KBM-7 (cell line): ENCODE measurements at regions not wholly inside any gene's neighbourhood (a gene's known extent, or its start where the extent isn't known, plus 50 kb on each side); places are given as distances from the start of the nearest gene placed in this dataset.
"Not testable (repeated sequence)": the region's sequence is repeated elsewhere in the genome, so short reads cannot be mapped to it uniquely, and the experiment has no call there.

Source experiments
- DNase-seq: peaks from one replicate; pipeline ENCODE4 v3.0.0-alpha.2; 2015
- in situ Hi-C: fragments of 300-500 bp; cut with MboI; formaldehyde crosslinking; loops from 2 replicates; pipeline ENCODE4 v1.14.3; 2020; ENCODE audit warnings: low sequenced_read_pairs, low pct_unique_long_range_greater_than_20kb, mixed read lengths

DNA sequence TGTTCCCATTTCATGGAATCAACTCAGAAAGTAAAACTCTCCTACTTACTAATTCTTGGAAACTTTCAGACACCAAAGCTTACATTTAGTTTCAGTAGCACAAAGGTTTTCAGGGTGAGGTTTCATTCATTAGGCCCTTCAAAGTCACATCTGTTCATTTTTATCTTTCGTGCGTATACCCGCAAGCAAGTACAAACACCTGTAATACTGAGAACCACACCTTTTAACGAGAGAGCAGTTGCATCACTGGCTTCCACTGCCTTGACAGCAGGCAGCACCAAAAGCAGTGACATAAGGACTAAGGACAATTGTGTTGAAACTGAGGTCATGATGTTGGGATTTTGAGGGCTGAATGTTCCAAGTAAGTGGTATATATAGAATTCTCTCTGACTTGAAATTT, 60.5 kb downstream of the GOLGA6L22 start:
- DNase-seq, in situ Hi-C loops: not testable (repeated sequence)

DNA sequence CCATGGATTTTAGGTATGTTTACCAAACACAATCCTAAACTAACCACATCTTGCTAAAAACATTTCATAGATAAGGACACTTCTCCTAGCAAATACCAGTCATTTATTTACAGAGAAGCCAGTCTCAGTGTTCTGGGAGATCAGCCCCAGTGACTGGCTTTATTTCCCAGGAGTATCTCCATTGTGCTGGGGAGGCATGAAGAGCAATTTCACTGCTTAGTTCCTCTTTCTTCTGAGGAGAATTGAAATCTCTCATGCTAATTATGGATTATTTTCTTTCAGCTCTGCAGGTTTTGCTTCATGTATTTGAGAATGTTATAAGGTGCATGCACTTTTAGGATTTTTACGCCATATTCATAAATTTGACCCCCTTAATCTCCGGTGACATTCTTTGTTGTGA, 67.8 kb downstream of the GOLGA6L22 start:
- in situ Hi-C loops, DNase-seq: not testable (repeated sequence)

DNA sequence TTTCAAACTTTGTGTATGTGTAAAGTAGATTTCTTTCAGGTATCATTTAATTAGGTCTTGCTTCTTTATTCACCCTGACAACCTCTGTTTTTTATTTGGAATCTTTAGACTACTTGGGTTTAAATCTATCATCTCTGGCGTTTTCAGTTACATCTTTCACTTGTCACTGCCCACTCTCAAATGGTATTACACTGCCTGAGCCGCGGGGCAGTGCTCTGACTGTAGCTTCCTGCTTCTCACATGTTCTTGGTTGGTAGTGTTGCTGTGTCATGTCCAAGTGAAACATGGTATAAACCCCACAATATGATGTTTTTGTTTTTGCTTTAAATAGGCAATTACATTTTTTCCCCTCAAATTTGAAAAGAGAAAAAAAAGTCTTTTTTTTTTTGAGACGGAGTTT, 68.3 kb downstream of the GOLGA6L22 start:
- in situ Hi-C loops, DNase-seq: not testable (repeated sequence)

DNA sequence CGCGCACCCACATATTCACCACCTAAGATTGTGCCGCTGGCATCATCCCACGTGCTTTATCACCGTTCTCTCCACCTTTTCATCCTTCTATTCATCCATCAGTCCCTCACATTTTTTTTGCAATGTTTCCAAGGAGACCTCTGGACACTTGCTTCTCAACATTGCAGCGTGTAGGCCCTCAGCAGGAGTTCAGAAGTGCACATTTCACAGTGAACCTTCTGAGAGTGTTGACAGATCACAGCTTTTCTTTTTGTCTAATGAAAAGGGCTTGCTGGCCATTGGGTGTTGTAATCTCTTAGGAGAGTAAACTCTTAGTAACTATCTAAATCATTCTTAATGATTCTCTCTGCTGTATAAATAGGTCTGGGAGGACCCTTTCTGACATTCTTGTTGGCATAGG, 70.5 kb downstream of the GOLGA6L22 start:
- in situ Hi-C loops, DNase-seq: not testable (repeated sequence)

DNA sequence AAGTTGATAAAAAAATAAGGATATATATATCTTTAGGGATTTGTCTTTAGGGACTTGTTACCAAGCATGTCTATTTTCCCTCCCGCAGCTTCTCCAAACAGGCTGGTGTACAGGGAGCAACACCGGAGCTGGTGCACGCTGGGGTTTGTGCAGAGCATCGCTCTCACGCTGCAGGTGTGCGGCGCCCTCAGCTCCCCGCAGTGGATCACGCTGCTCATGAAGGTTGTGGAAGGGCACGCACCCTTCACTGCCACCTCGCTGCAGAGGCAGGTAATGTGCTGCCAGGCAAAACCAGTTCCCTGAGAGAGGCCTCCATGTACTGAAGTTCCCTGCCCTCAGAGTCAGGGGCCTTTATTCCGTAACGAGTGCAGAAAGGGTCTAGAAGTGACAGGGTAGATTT, 101.0 kb downstream of the GOLGA6L22 start:
- DNase-seq, in situ Hi-C loops: not testable (repeated sequence)

DNA sequence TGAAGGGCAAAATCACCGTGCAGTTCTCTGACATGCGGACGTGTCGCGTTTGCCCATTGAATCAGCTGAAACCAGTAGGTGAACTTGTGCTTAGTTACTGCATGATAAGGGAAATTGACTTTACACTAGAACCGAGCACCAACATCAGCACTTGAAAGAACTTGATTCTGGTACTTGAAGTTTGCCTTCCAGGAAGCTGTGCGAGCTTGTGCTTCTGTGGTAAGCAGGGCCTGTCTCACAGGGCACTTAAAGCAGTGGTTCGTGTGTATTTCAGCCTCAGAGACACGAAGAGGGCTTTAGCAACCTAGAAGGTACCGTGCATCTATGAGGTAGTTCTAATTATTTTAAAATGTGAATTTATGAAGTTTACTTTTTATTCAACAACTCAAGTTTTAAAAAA, 103.0 kb downstream of the GOLGA6L22 start:
- in situ Hi-C loops, DNase-seq: not testable (repeated sequence)

DNA sequence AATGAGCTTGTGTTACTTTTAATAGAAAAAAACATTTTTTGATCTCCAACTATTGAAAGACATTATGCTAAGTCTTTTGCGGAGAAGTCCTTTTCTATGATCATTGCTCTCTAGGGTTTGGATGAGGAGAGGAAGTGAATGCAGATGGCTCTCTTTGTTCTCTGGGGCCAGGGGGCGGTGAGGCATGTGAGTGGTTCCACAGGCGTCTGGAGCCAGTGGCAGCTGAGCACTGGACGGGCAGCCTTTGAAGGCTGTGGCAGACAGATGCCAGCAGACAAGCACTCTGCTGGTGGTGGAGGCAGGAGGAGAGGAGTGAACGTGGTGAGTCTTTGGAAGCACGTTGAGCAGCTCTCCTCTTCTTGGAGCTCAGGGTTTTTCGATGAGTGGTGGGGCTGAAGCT, 107.8 kb downstream of the GOLGA6L22 start:
- in situ Hi-C loops, result not testable (repeated sequence)

DNA sequence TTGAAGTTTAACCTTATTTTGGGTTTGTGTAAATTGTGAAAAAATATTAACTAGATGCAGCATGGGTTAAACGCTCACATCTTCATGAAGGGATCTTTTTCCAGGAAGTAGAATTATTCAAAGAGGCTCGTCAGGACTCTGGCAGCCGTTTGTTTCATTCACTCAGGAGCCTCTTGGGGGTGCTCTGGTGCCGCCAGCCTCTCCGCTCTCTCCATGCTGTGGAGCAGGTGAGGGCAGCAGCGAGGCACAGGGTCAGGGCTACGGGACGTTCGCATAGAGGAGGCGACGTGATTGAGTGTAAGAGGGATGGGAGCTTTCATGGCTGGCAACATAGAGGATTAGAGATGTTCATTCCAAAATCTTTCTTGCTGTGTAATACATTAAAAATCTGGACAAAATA, 110.8 kb downstream of the GOLGA6L22 start:
- DNase-seq, in situ Hi-C loops: not testable (repeated sequence)

More for the DNA sequence above, 107.8 kb downstream of the GOLGA6L22 start:
- not testable (repeated sequence) for DNase-seq

DNA sequence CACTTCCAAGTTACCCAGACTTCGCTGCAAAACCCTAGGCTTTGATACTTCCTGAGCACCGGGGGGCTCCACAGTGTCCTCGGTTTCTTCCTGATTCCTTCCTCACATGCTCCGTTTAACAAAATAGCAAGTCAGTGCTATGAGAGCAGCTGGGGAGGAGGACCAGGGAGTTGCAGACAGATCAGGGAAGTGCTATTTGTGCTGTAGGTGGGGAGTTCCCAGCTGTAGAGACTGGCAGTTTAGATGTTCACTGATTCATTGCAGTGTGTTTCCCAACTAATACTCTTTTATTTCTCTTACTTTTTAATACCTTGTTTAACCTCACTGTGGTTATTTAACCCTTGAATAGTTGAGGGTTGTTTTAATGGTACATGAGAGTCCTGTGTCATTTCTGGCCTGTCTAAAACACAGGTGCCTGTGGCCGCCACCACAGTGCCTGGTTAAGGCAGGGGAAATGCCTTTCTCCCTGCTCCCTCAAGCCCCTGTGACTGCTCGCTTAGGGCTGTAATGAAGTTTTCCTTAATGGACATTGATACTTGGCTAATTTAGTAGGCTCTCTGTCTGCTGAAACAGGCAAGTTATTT, 113.5 kb downstream of the GOLGA6L22 start:
- peak; percentile 34 for DNase-seq
- in situ Hi-C loops, result not testable (repeated sequence)

DNA sequence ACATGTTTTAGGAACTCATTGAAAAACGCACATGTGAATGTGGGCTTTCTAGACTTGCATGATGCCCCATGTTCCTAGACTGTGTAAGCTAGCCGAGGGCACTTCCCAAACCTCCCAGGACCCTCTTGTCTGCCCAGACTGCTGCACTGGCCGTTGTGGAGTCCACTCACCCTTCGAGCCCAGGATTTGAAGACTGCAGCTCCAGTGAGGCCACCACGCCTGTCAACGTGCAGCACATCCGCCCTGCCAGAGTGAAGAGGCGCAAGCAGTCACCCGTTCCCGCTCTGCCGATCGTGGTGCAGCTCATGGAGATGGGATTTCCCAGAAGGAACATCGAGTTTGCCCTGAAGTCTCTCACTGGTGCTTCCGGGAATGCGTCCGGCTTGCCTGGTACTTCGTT, 114.1 kb downstream of the GOLGA6L22 start:
- not testable (repeated sequence) for DNase-seq

DNA sequence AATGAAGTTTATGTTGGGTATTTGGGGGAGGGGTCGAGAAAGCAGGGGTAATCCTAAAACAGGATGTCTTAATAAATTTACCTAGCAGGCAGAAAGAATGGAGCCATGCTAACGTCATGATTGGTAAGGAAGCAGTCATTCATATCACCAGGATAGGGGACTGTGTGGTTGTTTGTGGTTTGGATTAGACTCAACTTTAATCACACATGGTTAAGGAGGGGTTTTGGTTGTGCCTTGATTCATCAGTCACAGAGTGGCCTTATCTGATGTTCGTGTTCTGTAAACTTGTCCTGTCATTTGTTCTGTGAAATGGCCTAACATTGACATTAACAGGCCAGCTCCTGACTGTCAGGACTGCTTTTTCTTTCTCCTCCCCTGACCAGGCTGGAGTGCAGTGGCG, 119.1 kb downstream of the GOLGA6L22 start:
- in situ Hi-C loops, DNase-seq: not testable (repeated sequence)

More for the DNA sequence above, 114.1 kb downstream of the GOLGA6L22 start:
- in situ Hi-C loops, result not testable (repeated sequence)

DNA sequence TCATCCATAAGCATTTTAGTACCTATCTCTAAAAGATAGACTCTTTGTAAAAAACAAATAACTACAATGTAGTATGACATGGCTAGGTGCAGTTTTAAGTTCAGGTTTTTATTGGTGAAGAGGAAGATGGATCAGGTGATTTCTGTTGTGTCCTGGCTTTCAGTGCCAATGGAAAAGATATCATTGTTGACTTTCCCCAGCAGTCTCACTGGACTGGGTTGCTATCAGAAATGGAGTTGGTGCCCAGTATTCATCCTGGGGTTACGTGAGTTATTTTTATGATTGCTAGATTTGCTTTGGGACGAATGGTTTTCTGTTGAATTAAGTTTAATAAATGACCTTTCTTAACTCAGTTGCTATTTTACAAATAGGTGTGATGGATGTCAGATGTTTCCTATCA, 120.5 kb downstream of the GOLGA6L22 start:
- DNase-seq, in situ Hi-C loops: not testable (repeated sequence)

DNA sequence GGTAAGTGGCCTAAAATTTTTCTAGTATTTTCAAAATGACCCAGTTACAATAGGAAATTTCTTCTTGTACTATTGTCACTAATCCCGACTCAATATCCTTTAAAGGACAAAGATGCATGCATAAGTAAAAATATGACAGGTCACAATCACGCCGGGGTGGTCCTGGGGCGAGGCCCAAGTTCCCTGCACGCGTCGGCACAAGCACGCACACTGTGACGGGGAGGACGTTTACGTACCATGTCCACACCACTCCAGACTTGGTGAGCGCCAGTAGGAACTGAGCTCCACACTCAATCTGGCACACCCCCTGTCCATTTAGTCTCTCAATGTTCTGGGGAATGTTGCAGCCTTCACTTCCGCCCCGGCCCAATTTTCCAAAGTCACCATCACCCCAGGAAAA, 128.7 kb downstream of the GOLGA6L22 start:
- in situ Hi-C loops, DNase-seq: not testable (repeated sequence)

DNA sequence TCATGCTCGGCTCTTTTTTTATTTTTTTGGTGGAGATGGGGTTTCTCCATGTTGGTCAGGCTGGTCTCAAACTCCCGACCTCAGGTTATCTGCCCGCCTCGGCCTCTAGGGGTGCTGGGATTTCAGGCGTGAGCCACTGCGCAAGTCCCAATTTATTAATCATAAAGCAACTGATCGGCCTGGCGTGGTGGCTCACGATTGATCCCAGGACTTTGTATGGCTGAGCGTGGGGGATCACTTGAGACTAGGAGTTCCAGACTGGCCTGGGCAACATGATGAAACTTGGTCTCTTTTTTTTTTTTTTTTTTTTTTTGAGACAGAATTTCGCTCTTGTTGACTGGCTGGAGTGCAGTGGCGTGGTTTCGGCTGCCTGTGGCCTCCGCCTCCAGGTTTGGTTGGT, 139.8 kb downstream of the GOLGA6L22 start:
- in situ Hi-C loops, result not testable (repeated sequence)

DNA sequence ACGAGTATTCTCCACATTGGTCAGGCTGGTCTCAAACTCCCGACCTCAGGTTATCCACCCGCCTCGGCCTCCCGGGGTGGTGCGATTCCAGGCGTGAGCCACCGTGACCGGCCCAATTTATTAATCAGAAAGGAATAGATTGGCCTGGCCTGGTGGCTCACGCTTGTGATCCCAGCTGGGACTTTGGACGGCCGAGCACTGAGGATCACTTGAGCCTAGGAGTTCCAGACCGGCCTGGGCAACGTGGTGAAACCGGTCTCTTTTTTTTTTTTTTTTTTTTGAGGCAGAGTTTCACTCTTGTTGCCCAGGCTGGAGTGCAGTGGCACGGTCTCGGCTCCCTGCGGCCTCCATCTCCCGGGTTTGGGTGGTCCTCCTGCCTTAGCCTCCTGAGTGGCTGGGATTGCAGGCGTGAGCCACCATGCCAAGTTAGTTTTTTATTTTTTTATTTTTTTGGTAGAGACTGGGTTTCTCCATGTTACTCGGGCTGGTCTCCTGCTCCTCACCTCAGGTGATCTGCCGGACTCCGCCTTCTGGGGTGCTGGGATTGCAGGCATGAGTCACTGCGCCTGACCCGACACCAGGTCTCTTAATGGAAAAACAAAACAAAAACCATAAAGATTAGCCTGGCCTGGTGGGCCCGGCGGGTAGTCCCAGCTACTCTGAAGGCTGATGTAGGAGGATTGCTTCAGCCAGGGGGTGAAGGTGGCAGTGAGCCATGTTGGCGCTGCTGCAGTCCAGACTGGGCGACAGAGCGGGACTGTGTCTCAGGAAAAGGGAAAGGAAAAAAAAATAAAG, 141.0 kb downstream of the GOLGA6L22 start:
- DNase-seq, in situ Hi-C loops: not testable (repeated sequence)

More for the DNA sequence above, 139.8 kb downstream of the GOLGA6L22 start:
- not testable (repeated sequence) for DNase-seq

DNA sequence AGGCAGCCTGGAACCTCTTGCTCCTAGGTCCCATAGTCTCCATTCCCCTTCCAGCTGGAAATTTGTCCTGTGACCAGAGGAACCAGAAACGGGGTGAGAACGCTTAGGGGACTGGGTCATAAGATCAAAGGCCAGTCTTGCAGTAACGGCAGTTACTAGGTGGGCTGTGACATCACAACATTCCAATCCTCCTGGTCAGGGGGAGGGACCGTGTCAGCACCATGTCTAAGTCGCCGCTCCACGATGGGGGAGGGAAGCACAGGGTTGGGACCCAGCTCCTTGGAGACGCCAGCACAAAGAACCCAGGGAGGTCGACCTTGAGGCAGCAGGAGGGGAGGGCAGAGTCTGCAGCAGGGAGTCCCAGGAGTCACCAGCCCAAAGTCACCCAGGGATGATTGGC, 158.3 kb downstream of the GOLGA6L22 start:
- in situ Hi-C loops, DNase-seq: not testable (repeated sequence)

DNA sequence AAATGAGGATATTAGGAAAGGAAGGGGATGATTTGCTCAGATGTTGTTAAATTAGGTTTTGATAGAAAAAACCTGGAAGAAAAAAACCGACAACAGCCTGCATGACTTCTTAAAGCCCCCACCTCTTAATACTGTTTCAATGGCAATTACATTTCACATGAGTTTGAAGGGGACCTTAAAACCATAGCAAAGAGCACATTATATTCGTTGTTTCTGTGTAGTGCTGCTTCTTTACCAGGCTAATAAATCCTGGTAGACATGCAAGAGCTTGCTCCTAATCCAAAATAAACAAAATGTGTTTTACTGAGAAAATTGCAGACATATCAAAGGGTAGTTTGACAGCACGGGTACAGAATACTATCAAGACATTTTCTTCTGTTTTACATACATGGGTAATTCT, 154.7 kb upstream of the NIPA1 start:
- in situ Hi-C loops, DNase-seq: not testable (repeated sequence)

DNA sequence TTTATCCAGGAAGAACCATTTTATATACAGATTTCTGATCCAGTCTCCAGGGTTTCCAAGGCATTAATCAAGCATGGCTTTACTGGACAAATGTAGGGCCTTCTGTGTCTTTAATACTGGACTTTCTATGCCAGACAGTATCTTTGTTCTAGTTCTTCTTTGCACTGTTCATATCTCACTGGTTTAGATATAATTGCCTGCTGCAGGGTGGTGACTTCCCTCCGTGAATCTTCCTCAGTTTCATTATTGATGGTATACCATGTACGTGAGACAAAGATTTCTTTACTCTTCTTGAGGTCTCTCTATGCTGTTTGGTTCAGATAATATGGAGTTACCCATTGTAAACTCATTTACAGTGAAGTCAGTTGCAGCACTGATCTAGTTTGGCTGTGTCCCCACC, 146.5 kb upstream of the NIPA1 start:
- DNase-seq, in situ Hi-C loops: not testable (repeated sequence)

DNA sequence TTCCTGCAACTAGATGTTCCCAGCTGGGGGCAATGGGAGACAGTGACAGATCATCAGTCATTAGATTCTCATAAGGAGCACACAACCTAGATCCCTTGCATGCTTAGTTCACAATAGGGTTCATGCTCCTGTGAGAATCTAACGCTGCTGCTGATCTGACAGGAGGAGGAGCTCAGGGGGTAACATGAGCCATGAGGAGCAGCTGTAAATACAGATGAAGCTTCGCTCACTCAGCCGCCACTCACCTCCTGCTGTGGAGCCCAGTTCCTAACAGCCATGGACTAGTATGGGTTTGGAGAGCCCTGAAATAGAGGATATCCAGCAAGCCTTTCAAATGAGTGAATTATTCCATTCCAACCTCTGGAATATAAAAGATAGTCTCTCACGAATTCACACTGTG, 137.0 kb upstream of the NIPA1 start:
- DNase-seq, in situ Hi-C loops: not testable (repeated sequence)

DNA sequence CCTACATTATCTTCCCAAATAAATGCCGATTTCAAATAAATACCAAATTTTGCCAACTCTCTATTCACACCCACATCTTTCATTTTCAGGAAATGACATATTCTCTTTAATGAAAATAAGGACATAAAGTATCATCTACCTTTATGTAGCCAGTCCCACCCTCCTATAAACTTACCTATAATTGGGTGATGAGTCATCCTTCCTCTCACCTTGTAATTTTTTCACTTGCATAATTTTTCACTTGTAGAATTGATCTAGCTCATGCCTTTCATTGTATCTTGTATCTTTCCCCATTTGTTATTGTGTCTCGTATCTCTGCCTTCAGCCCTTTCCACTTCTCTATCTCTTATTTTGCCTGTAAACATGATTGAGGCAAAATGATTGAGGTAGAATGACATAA, 135.3 kb upstream of the NIPA1 start:
- DNase-seq, in situ Hi-C loops: not testable (repeated sequence)
